HEK293 (cell line): ENCODE measurements at regions not wholly inside any gene's neighbourhood (a gene's known extent, or its start where the extent isn't known, plus 50 kb on each side); places are given as distances from the start of the nearest gene placed in this dataset.

Experiments used
- CTCF ChIA-PET: fragments of 350-600 bp; formaldehyde crosslinking; extraction: SDS; loops from one replicate; lab custom pipeline; 2021; ENCODE audit warnings: antibody characterized with exemption; lab: Yijun Ruan, JAX
- POLR2A ChIA-PET: fragments of 300-600 bp; formaldehyde crosslinking; extraction: SDS; loops from one replicate; lab custom pipeline; 2020; ENCODE audit warnings: antibody characterized with exemption, inconsistent platforms; lab: Yijun Ruan, JAX
- H3K27ac ChIP-seq: fragments of 200-500 bp; sonication (Bioruptor generic); 2 replicates; pipeline ENCODE4 v1.5.1; 2014; ENCODE audit warnings: low read depth, low read length, control low read depth, inconsistent platforms; ENCODE audit errors: extremely low read depth
- H3K36me3 ChIP-seq, 2 experiments: fragments of 200-500 bp in 1 of 2; sonication (Bioruptor generic) in 1 of 2; 1 replicate in 1 of 2; 2 replicates in 1 of 2; pipeline ENCODE4 v1.5.1; 2014 to 2017; ENCODE audit warnings: inconsistent platforms in 2 of 2, low read length in 2 of 2; ENCODE audit not compliant: control insufficient read depth in 2 of 2, insufficient read depth in 1 of 2
- H3K4me1 ChIP-seq: fragments of 200-500 bp; sonication (Bioruptor generic); 2 replicates; pipeline ENCODE4 v1.5.1; 2014; ENCODE audit warnings: mild to moderate bottlenecking, low read length, inconsistent platforms; ENCODE audit not compliant: control insufficient read depth, insufficient read depth
- H3K4me3 ChIP-seq: 2 replicates; pipeline ENCODE4 v1.5.1; 2011; ENCODE audit warnings: low read depth, mild to moderate bottlenecking, control low read depth, low read length, moderate library complexity
- H3K9me3 ChIP-seq: fragments of 200-500 bp; sonication (Bioruptor generic); 2 replicates; pipeline ENCODE4 v1.5.1; 2014; ENCODE audit warnings: low read depth, low read length, inconsistent platforms; ENCODE audit not compliant: control insufficient read depth, insufficient read depth
- MYNN ChIP-seq: fragments of 450-650 bp; formaldehyde crosslinking; IDR thresholded peaks from 2 replicates; pipeline ENCODE4 v1.5.1; 2016; ENCODE audit warnings: missing biosample characterization, missing genetic modification characterization, borderline replicate concordance
- PATZ1 ChIP-seq: fragments of 450-650 bp; formaldehyde crosslinking; IDR thresholded peaks from 2 replicates; pipeline ENCODE4 v1.5.1; 2016; ENCODE audit warnings: missing biosample characterization, missing genetic modification characterization
- PRDM6 ChIP-seq: fragments of 450-650 bp; formaldehyde crosslinking; IDR thresholded peaks from 2 replicates; pipeline ENCODE4 v1.5.1; 2017; ENCODE audit warnings: missing biosample characterization, missing genetic modification characterization
- SP2 ChIP-seq: fragments of 450-650 bp; formaldehyde crosslinking; IDR thresholded peaks from 2 replicates; pipeline ENCODE4 v1.5.1; 2016; ENCODE audit warnings: missing biosample characterization, missing genetic modification characterization
- YY1 ChIP-seq: fragments of 450-650 bp; formaldehyde crosslinking; IDR thresholded peaks from 2 replicates; pipeline ENCODE4 v1.5.1; 2018; ENCODE audit warnings: missing biosample characterization, missing genetic modification characterization
- ZBTB8A ChIP-seq: fragments of 450-650 bp; formaldehyde crosslinking; IDR thresholded peaks from 2 replicates; pipeline ENCODE4 v1.5.1; 2016; ENCODE audit warnings: missing biosample characterization, missing genetic modification characterization
- ZNF112 ChIP-seq: fragments of 450-650 bp; formaldehyde crosslinking; IDR thresholded peaks from 2 replicates; pipeline ENCODE4 v1.5.0; 2017; ENCODE audit warnings: missing biosample characterization, missing genetic modification characterization
- ZNF155 ChIP-seq: fragments of 450-650 bp; formaldehyde crosslinking; IDR thresholded peaks from 2 replicates; pipeline ENCODE4 v1.5.1; 2016; ENCODE audit warnings: missing biosample characterization, missing genetic modification characterization
- ZNF239 ChIP-seq: fragments of 450-650 bp; formaldehyde crosslinking; IDR thresholded peaks from 2 replicates; pipeline ENCODE4 v1.5.1; 2016; ENCODE audit warnings: missing biosample characterization, missing genetic modification characterization
- ZNF302 ChIP-seq: fragments of 450-650 bp; formaldehyde crosslinking; IDR thresholded peaks from 2 replicates; pipeline ENCODE4 v1.5.1; 2016; ENCODE audit warnings: missing biosample characterization, missing genetic modification characterization, low read depth
- ZNF311 ChIP-seq: fragments of 450-650 bp; formaldehyde crosslinking; IDR thresholded peaks from 2 replicates; pipeline ENCODE4 v1.5.1; 2017; ENCODE audit warnings: missing biosample characterization, missing genetic modification characterization, borderline replicate concordance
- ZNF362 ChIP-seq: fragments of 450-650 bp; formaldehyde crosslinking; IDR thresholded peaks from 2 replicates; pipeline ENCODE4 v1.5.1; 2016; ENCODE audit warnings: missing biosample characterization, missing genetic modification characterization
- ZNF416 ChIP-seq: fragments of 450-650 bp; formaldehyde crosslinking; IDR thresholded peaks from 2 replicates; pipeline ENCODE4 v1.5.1; 2016; ENCODE audit warnings: missing biosample characterization, missing genetic modification characterization
- ZNF473 ChIP-seq: fragments of 450-650 bp; formaldehyde crosslinking; IDR thresholded peaks from 2 replicates; pipeline ENCODE4 v1.5.1; 2017; ENCODE audit warnings: missing biosample characterization, missing genetic modification characterization
- ZNF518A ChIP-seq: fragments of 450-650 bp; formaldehyde crosslinking; conservative IDR thresholded peaks from 2 replicates; pipeline ENCODE4 v1.5.1; 2016; ENCODE audit warnings: low read depth, missing biosample characterization, missing genetic modification characterization
- ZNF548 ChIP-seq: fragments of 450-650 bp; formaldehyde crosslinking; IDR thresholded peaks from 2 replicates; pipeline ENCODE4 v1.5.1; 2016; ENCODE audit warnings: missing biosample characterization, missing genetic modification characterization
- ZNF623 ChIP-seq: fragments of 450-650 bp; formaldehyde crosslinking; IDR thresholded peaks from 2 replicates; pipeline ENCODE4 v1.5.1; 2016; ENCODE audit warnings: missing biosample characterization, missing genetic modification characterization
- ZNF624 ChIP-seq: fragments of 450-650 bp; formaldehyde crosslinking; IDR thresholded peaks from 2 replicates; pipeline ENCODE4 v1.5.1; 2017; ENCODE audit warnings: missing biosample characterization, missing genetic modification characterization
- ZNF664 ChIP-seq: fragments of 450-650 bp; formaldehyde crosslinking; IDR thresholded peaks from 2 replicates; pipeline ENCODE4 v1.5.1; 2016; ENCODE audit warnings: missing biosample characterization, missing genetic modification characterization
- ZNF670 ChIP-seq: fragments of 450-650 bp; formaldehyde crosslinking; IDR thresholded peaks from 2 replicates; pipeline ENCODE4 v1.5.1; 2016; ENCODE audit warnings: missing biosample characterization, missing genetic modification characterization, low read depth
- ZNF692 ChIP-seq: fragments of 450-650 bp; formaldehyde crosslinking; IDR thresholded peaks from 2 replicates; pipeline ENCODE4 v1.5.1; 2016; ENCODE audit warnings: missing biosample characterization, missing genetic modification characterization
- ZNF776 ChIP-seq: fragments of 450-650 bp; formaldehyde crosslinking; IDR thresholded peaks from 2 replicates; pipeline ENCODE4 v1.5.0; 2017; ENCODE audit warnings: missing biosample characterization, missing genetic modification characterization, borderline replicate concordance
- ZNF791 ChIP-seq: fragments of 450-650 bp; formaldehyde crosslinking; IDR thresholded peaks from 2 replicates; pipeline ENCODE4 v1.5.1; 2016; ENCODE audit warnings: missing biosample characterization, missing genetic modification characterization
- ZXDB ChIP-seq: fragments of 450-650 bp; formaldehyde crosslinking; IDR thresholded peaks from 2 replicates; pipeline ENCODE4 v1.5.1; 2016; ENCODE audit warnings: missing biosample characterization, missing genetic modification characterization

- no peak for TF ChIP-seq ZNF548 (tag by site-specific recombination)
- no peak for TF ChIP-seq ZXDB
- no peak for TF ChIP-seq ZNF416 (tag by site-specific recombination)
- TF ChIP-seq ZNF239 (tag by site-specific recombination): no peak
- TF ChIP-seq PRDM6: no peak
- TF ChIP-seq ZNF623: no peak
- TF ChIP-seq YY1 (tag by site-specific recombination): no peak
- TF ChIP-seq ZNF791 (tag by site-specific recombination): no peak
- no peak for TF ChIP-seq ZBTB8A (tag by site-specific recombination)
- no peak for TF ChIP-seq ZNF473 (tag by site-specific recombination)
- no peak for TF ChIP-seq ZNF664 (tag by site-specific recombination)
- no peak for TF ChIP-seq ZNF311 (tag by site-specific recombination)
- no peak for TF ChIP-seq ZNF302 (tag by site-specific recombination)
- Histone ChIP-seq H3K36me3 (no peaks in the 10 kb centered on the region), H3K9me3 (no peaks in the 10 kb centered on the region), H3K4me3 (no peak overlapping the region), H3K27ac (no peak overlapping the region), H3K4me1 (no peaks in the 10 kb centered on the region)
- ChIA-PET POLR2A (no interaction called here), CTCF (interaction anchor here (0.6 kb wide), 1 partner anchor 30 kb away, joined by 4 read pairs; no protein-coding TSS in a partner anchor)
Observed at GRCh38 chr18:53796040-53796729, 428.3 kb downstream of the MBD2 start.

- H3K4me1 ChIP-seq: no peaks in the 10 kb centered on the region
- CTCF ChIA-PET: no interaction called here
- H3K36me3 ChIP-seq: no peaks in the 10 kb centered on the region
- H3K27ac ChIP-seq: no peak overlapping the region
- POLR2A ChIA-PET: no interaction called here
- no peaks in the 10 kb centered on the region for H3K9me3 ChIP-seq
- no peak overlapping the region for H3K4me3 ChIP-seq
- TF ChIP-seq ZNF670 (tag by site-specific recombination): no peak
- TF ChIP-seq ZNF112 (tag by site-specific recombination): no peak
- no peak for TF ChIP-seq ZNF776 (tag by site-specific recombination)
- TF ChIP-seq MYNN (tag by site-specific recombination): no peak
- no peak for TF ChIP-seq ZNF155 (tag by site-specific recombination)
- no peak for TF ChIP-seq ZNF624 (tag by site-specific recombination)
- no peak for TF ChIP-seq ZNF302 (tag by site-specific recombination)
- no peak for TF ChIP-seq ZNF518A (tag by site-specific recombination)
- TF ChIP-seq SP2: no peak
- no peak for TF ChIP-seq ZNF692 (tag by site-specific recombination)
- no peak for TF ChIP-seq PATZ1 (tag by site-specific recombination)
- TF ChIP-seq ZNF362 (tag by site-specific recombination): no peak
Observed at GRCh38 chr18:53795610-53796009, 428.9 kb downstream of the MBD2 start.
